SK-N-SH treated with all-trans-retinoic acid at 6 μM for 48 hours (cell line): ENCODE measurements at regions not wholly inside any gene's neighbourhood (a gene's known extent, or its start where the extent isn't known, plus 50 kb on each side); places are given as distances from the start of the nearest gene placed in this dataset.

ENCODE experiments used
- ARNTL ChIP-seq: fragments of 450-650 bp; formaldehyde crosslinking; IDR thresholded peaks from 2 replicates; pipeline ENCODE4 v1.5.0; 2020; ENCODE audit warnings: low read depth, mild to moderate bottlenecking, moderate library complexity, borderline replicate concordance
- CREB5 ChIP-seq: fragments of 250-450 bp; sonication (Bioruptor Pico); IDR thresholded peaks from 2 replicates; pipeline ENCODE4 v1.5.1; 2020; ENCODE audit warnings: low read depth, mild to moderate bottlenecking, moderate library complexity
- CSDC2 ChIP-seq: fragments of 250-450 bp; sonication (Bioruptor Pico); IDR thresholded peaks from 2 replicates; pipeline ENCODE4 v1.5.0; 2020; ENCODE audit warnings: mild to moderate bottlenecking, moderate library complexity
- PATZ1 ChIP-seq: fragments of 250-450 bp; sonication (Bioruptor Pico); IDR thresholded peaks from 2 replicates; pipeline ENCODE4 v1.8.0; 2020; ENCODE audit warnings: mild to moderate bottlenecking, moderate library complexity, borderline replicate concordance
- SNAI2 ChIP-seq: fragments of 250-450 bp; sonication (Bioruptor Pico); IDR thresholded peaks from 2 replicates; pipeline ENCODE4 v1.5.0; 2020; ENCODE audit warnings: mild to moderate bottlenecking, moderate library complexity
- TCF4 ChIP-seq: fragments of 250-450 bp; sonication (Bioruptor Pico); IDR thresholded peaks from 2 replicates; pipeline ENCODE4 v1.8.0; 2021; ENCODE audit warnings: mild to moderate bottlenecking, moderate library complexity, borderline replicate concordance
- TOX ChIP-seq: fragments of 250-450 bp; sonication (Bioruptor Pico); IDR thresholded peaks from 2 replicates; pipeline ENCODE4 v1.8.0; 2021; ENCODE audit warnings: mild to moderate bottlenecking, moderate library complexity, borderline replicate concordance
- ZFP3 ChIP-seq: fragments of 250-450 bp; sonication (Bioruptor Pico); IDR thresholded peaks from 2 replicates; pipeline ENCODE4 v1.5.0; 2020; ENCODE audit warnings: mild to moderate bottlenecking, moderate library complexity
- ZFP30 ChIP-seq: fragments of 450-650 bp; formaldehyde crosslinking; IDR thresholded peaks from 2 replicates; pipeline ENCODE4 v1.5.0; 2022; ENCODE audit warnings: mild to moderate bottlenecking, moderate library complexity
- ZNF565 ChIP-seq: fragments of 450-650 bp; formaldehyde crosslinking; conservative IDR thresholded peaks from 2 replicates; pipeline ENCODE4 v1.5.0; 2020; ENCODE audit warnings: low read depth, mild to moderate bottlenecking, moderate library complexity
- ZNF70 ChIP-seq: fragments of 450-650 bp; formaldehyde crosslinking; IDR thresholded peaks from 2 replicates; pipeline ENCODE4 v1.5.0; 2020; ENCODE audit warnings: mild to moderate bottlenecking, moderate library complexity
- TF ChIP-seq, protein P1 (sequence below): fragments of 250-450 bp; sonication (Bioruptor Pico); IDR thresholded peaks from 2 replicates; pipeline ENCODE4 v1.8.0; 2021; ENCODE audit warnings: low read depth, mild to moderate bottlenecking, moderate library complexity, borderline replicate concordance

DNA sequence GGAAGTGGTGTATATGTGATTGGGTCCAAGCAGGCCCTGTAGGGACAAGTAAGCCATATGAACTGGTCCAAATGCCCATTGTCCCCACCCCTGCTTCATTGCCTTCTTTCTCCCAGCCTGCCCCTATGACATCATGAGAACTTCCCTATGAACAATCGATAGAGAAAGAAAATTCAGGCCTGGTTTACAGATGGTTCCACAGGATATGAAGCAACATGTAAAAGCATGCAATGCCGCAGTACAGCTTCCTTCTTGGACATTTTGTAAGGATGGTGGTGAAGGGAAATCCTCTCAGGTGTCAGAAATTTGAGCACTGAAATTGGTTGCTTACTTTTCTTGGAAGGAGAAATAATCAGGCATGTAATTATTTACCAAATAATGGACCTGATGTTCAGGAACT is 581.7 kb downstream of the MRPL39 start:
- TF ChIP-seq, protein P1, sequence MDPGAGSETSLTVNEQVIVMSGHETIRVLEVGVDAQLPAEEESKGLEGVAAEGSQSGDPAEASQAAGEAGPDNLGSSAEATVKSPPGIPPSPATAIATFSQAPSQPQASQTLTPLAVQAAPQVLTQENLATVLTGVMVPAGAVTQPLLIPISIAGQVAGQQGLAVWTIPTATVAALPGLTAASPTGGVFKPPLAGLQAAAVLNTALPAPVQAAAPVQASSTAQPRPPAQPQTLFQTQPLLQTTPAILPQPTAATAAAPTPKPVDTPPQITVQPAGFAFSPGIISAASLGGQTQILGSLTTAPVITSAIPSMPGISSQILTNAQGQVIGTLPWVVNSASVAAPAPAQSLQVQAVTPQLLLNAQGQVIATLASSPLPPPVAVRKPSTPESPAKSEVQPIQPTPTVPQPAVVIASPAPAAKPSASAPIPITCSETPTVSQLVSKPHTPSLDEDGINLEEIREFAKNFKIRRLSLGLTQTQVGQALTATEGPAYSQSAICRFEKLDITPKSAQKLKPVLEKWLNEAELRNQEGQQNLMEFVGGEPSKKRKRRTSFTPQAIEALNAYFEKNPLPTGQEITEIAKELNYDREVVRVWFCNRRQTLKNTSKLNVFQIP (CRISPR knock-in tag) = no peak
- TF ChIP-seq ZFP3 (CRISPR knock-in tag) (no peak), TCF4 (CRISPR knock-in tag) (no peak), ZNF565 (no peak), ZFP30 (CRISPR knock-in tag) (no peak), PATZ1 (CRISPR knock-in tag) (no peak), CREB5 (CRISPR knock-in tag) (no peak), TOX (CRISPR knock-in tag) (no peak), CSDC2 (no peak), ARNTL (CRISPR knock-in tag) (no peak), ZNF70 (no peak), SNAI2 (no peak)
